PFSK-1 (cell line): ENCODE measurements at regions not wholly inside any gene's neighbourhood (a gene's known extent, or its start where the extent isn't known, plus 50 kb on each side); places are given as distances from the start of the nearest gene placed in this dataset.

Experiments used
- FOXP2 ChIP-seq: optimal IDR thresholded peaks from 2 replicates; pipeline ENCODE3; 2011; ENCODE audit warnings: borderline replicate concordance, control low read depth, inconsistent platforms; ENCODE audit not compliant: insufficient read depth; ENCODE audit errors: extremely low read length, extremely low read depth
- POLR2AphosphoS5 ChIP-seq: IDR thresholded peaks from 2 replicates; pipeline ENCODE4 v1.6.1; 2012; ENCODE audit warnings: low read depth, mild to moderate bottlenecking, control low read depth, low read length, moderate library complexity
- REST ChIP-seq, 2 experiments: IDR thresholded peaks; 2 replicates each; pipeline versions ENCODE4 v1.6.1 to v1.8.0; 2011 to 2012; ENCODE audit warnings: low read depth in 2 of 2, low read length in 2 of 2, control low read depth in 1 of 2, inconsistent platforms in 1 of 2, mild to moderate bottlenecking in 1 of 2, moderate library complexity in 1 of 2; ENCODE audit not compliant: insufficient read depth in 1 of 2
- SIN3A ChIP-seq: IDR thresholded peaks from 2 replicates; pipeline ENCODE4 v1.6.1; 2012; ENCODE audit warnings: mild to moderate bottlenecking, low read length, moderate library complexity, borderline replicate concordance; ENCODE audit not compliant: insufficient read depth
- TAF1 ChIP-seq: IDR thresholded peaks from 2 replicates; pipeline ENCODE4 v1.6.1; 2012; ENCODE audit warnings: low read length, control low read depth, borderline replicate concordance; ENCODE audit not compliant: insufficient read depth

DNA sequence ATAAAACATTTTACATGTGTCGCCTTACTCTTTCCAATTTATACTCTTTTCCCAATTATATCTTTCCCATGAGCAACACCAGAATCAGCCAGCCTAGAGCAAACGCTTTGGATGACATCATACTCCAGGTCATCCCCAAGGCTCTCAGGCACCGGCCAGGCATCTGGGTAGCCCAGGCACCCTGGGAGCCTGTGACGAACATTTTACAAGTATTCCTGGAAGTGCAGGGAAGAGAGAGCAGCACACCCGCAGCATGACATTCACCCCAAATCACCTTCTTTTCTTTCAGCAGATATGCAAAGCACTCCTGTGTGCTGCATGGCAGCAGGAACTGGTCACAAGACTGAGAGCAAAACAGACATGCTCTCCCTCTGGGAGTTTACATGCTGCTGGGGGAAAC, 75.7 kb upstream of the SMIM23 start:
- TF ChIP-seq POLR2AphosphoS5, result no peak
- TF ChIP-seq SIN3A, result no peak
- no peak for TF ChIP-seq FOXP2
- no peak for TF ChIP-seq TAF1
- no peak for TF ChIP-seq REST (IDR thresholded peaks at IDR 0.05; ENCODE audit: insufficient read depth in 1 of 2, low read depth in 2 of 2, low read length in 2 of 2)

DNA sequence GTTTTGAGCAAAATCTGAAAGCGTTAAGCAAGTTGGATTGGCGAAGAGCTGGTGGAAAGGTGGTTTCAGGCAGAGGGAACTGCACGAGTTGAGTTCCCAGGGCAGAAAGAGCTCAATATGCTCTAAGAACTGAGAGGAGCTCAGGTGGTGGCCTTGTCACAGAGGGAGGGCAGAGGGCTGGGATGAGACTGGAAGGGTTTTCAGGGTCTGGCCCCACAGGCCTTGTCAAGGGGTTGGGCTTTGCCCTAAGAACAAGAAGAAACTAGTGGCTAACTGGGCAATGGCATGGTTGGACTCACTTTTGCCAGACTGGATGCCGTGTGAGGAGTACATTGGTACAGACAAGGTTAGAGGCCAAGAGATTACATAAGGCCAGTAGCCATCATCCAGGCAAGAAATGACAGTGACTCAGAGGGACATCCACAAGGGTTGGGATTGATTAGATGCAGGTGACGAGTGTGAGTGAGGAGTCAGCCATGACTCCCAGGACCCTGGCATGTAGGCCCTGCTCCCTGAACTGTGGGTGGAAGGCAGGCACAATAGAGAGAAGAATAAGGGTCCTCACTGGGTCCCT, 75.1 kb upstream of the SMIM23 start:
- TF ChIP-seq POLR2AphosphoS5, result no peak
- no peak for TF ChIP-seq SIN3A
- TF ChIP-seq TAF1, result no peak
- TF ChIP-seq FOXP2, result no peak
- no peak for TF ChIP-seq REST (IDR thresholded peaks at IDR 0.05; ENCODE audit: insufficient read depth in 1 of 2, low read depth in 2 of 2, low read length in 2 of 2)

DNA sequence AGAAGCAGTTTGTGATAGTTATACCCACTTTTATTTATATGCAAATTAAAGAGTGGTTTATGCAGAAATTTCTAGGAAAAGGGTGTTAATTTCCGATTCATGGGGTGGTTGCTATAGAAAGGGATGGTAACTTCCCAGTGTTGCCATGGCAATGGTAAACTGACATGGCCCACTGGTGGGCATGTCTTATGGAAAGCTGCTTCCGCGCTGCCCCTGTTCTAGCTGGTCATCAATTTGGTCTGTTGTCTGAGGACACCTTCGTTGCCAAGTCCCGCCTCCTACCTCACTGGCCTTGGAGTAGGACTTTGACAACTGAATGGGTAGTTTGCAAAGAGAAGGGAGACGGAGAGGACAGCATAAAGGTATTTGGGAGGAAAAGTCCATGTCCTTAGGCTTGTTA, 74.0 kb upstream of the SMIM23 start:
- TF ChIP-seq FOXP2 (no peak), REST (IDR thresholded peaks at IDR 0.05; ENCODE audit: insufficient read depth in 1 of 2, low read depth in 2 of 2, low read length in 2 of 2) (no peak), TAF1 (no peak), POLR2AphosphoS5 (no peak), SIN3A (no peak)

DNA sequence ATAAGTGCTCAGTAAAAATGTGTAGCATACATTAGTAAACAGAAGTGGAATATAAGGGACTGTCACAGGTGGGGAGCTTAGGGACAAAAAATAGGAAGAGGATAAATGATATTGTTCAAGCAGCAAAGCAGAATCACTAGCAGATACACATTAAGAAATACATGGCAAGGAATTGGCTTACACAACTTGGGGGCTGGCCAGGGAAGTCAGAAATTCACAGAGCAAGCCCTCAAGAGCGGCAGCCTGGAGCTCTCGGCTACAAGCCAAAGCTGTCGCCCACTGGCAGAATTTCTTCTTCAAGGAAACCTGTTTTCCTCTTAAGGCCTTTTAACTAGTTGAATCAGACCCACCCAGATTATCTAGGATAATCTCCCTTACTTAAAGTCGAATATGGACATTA, 73.0 kb upstream of the SMIM23 start:
- TF ChIP-seq REST (IDR thresholded peaks at IDR 0.05; ENCODE audit: insufficient read depth in 1 of 2, low read depth in 2 of 2, low read length in 2 of 2), result no peak
- no peak for TF ChIP-seq FOXP2
- TF ChIP-seq TAF1, result no peak
- no peak for TF ChIP-seq SIN3A
- TF ChIP-seq POLR2AphosphoS5, result no peak

GRCh38 chr5:171713152-171713551, 72.5 kb upstream of the SMIM23 start:
- TF ChIP-seq TAF1, result no peak
- no peak for TF ChIP-seq SIN3A
- no peak for TF ChIP-seq REST (IDR thresholded peaks at IDR 0.05; ENCODE audit: insufficient read depth in 1 of 2, low read depth in 2 of 2, low read length in 2 of 2)
- TF ChIP-seq FOXP2, result no peak
- TF ChIP-seq POLR2AphosphoS5, result no peak
